HUES6 (cell line): ENCODE measurements at regions not wholly inside any gene's neighbourhood (a gene's known extent, or its start where the extent isn't known, plus 50 kb on each side); places are given as distances from the start of the nearest gene placed in this dataset.

Experiments used
- H3K27ac ChIP-seq: 2 replicates; pipeline ENCODE4 v1.7.0; 2013; ENCODE audit warnings: low read depth, mild to moderate bottlenecking, low read length, inconsistent platforms
- H3K27me3 ChIP-seq: 2 replicates; pipeline ENCODE4 v1.6.1; 2013; ENCODE audit warnings: low read length; ENCODE audit not compliant: control insufficient read depth, insufficient read depth
- H3K36me3 ChIP-seq: 2 replicates; pipeline ENCODE4 v1.6.1; 2013; ENCODE audit warnings: low read length; ENCODE audit not compliant: control insufficient read depth, insufficient read depth
- H3K4me1 ChIP-seq: 2 replicates; pipeline ENCODE4 v1.6.1; 2013; ENCODE audit warnings: low read length; ENCODE audit not compliant: control insufficient read depth, insufficient read depth
- H3K4me3 ChIP-seq: 2 replicates; pipeline ENCODE4 v1.5.1; 2013; ENCODE audit warnings: low read depth, low read length
- H3K9ac ChIP-seq: one replicate; pipeline ENCODE4 v1.6.1; 2013; ENCODE audit warnings: mild to moderate bottlenecking, low read length
- H3K9me3 ChIP-seq: 2 replicates; pipeline ENCODE4 v1.6.1; 2013; ENCODE audit warnings: low read depth, low read length; ENCODE audit not compliant: control insufficient read depth, insufficient read depth

DNA sequence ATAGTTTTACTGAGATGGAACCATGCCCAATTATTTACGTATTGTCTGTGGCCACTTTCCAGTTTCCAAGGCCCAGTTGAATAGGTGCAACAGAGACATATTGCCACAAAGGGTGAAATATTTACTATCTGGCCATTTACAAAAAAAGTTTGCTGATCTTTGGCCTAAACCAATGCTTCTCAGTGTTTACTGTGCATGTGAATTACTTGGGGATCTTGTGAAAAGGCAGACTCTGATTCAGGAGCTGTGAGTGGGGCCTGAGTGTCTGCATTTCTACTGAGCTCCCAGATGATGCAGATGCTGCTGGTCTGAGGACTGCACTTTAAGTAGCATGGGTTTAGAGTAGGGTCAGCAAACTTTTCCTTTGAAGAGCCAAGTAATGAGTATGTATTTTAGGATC lies 94.1 kb upstream of the PDE5A start:
- peaks cover 18% of the 10 kb centered on the region for H3K9me3 ChIP-seq
- H3K4me3 ChIP-seq, result no peak overlapping the region
- no peaks in the 10 kb centered on the region for H3K36me3 ChIP-seq
- H3K27ac ChIP-seq, result no peak overlapping the region
- no peaks in the 10 kb centered on the region for H3K27me3 ChIP-seq
- H3K9ac ChIP-seq, result no peak overlapping the region
- peaks cover 10% of the 10 kb centered on the region for H3K4me1 ChIP-seq

- Histone ChIP-seq H3K27ac (no peak overlapping the region), H3K27me3 (no peaks in the 10 kb centered on the region), H3K36me3 (no peaks in the 10 kb centered on the region), H3K9ac (no peak overlapping the region), H3K4me3 (no peak overlapping the region), H3K4me1 (peaks cover 10% of the 10 kb centered on the region), H3K9me3 (peaks cover 20% of the 10 kb centered on the region)
Observed at GRCh38 chr4:119721878-119722277, 93.3 kb upstream of the PDE5A start.

DNA sequence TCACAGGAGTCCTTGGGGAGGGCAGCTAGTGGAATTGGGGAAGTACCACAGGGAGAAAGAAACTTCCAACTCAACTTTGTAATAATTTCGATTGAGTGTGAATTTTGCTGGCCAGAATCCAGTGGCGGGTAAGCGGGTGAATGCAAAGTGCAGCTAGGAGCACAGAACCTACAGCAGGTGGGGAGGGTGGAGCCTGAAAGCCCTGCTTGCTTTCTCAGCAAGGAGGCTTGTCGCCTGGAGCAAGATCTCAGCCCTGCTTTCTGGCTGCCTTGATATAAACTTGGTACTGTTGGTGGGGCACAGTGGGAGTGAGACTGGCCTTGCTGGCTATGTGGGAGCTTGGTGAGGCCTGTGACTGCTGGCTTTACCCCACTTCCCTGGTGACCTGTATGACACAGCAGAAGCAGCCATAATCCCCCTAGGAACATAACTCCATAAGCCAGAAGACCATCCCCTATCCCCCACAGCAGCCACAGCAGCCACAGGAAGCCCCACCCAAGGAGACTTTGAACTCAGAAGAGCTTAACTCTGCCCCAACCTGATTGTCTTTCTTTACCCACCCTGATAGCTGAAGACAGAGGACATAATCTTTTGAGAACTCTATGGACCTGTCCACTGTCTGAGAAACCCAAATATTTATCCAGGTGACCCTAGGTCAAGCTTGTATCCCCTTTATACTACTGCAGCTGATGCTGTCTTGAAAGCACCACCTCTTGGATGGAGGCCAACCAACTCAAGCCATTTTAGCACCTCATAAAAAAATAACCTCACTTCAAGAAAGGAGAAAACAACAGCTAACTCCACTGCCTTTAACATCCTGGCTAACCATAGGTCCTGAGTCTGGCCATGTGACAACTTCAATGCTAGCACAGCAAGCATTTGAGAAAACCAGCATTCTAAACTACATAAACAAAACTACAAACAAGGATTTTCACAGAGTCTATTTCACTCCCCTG lies 87.2 kb upstream of the PDE5A start:
- Histone ChIP-seq H3K36me3 (no peaks in the 10 kb centered on the region), H3K27me3 (no peaks in the 10 kb centered on the region), H3K4me1 (no peaks in the 10 kb centered on the region), H3K27ac (no peak overlapping the region), H3K4me3 (no peak overlapping the region), H3K9ac (no peak overlapping the region), H3K9me3 (peaks cover 40% of the 10 kb centered on the region)

GRCh38 chr4:119709418-119709817 lies 80.8 kb upstream of the PDE5A start:
- H3K36me3 ChIP-seq, result no peaks in the 10 kb centered on the region
- no peak overlapping the region for H3K9ac ChIP-seq
- no peak overlapping the region for H3K4me3 ChIP-seq
- no peak overlapping the region for H3K27ac ChIP-seq
- H3K4me1 ChIP-seq, result no peaks in the 10 kb centered on the region
- peaks cover 24% of the 10 kb centered on the region for H3K9me3 ChIP-seq
- H3K27me3 ChIP-seq, result no peaks in the 10 kb centered on the region

DNA sequence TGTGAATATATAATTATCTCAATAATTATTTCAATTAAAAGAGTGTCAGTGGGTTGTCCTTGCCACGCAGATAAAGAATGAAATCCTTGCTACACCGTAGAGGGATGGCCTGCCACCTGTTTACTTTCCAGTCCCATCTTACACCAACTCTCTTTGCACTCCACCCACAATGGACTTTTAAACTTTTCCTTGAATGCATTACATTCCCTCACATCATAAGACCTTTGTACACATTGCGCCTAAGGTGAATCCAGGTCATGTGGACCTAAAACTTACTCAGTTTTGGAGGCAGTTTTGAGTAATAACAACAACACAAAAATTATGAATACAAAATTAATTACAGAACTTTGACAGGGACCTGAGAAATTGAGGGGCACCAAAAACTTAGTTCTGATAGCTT lies 78.7 kb upstream of the PDE5A start:
- Histone ChIP-seq H3K9ac (no peak overlapping the region), H3K27me3 (no peaks in the 10 kb centered on the region), H3K4me3 (no peak overlapping the region), H3K27ac (no peak overlapping the region), H3K4me1 (no peaks in the 10 kb centered on the region), H3K9me3 (peaks cover 15% of the 10 kb centered on the region), H3K36me3 (no peaks in the 10 kb centered on the region)

DNA sequence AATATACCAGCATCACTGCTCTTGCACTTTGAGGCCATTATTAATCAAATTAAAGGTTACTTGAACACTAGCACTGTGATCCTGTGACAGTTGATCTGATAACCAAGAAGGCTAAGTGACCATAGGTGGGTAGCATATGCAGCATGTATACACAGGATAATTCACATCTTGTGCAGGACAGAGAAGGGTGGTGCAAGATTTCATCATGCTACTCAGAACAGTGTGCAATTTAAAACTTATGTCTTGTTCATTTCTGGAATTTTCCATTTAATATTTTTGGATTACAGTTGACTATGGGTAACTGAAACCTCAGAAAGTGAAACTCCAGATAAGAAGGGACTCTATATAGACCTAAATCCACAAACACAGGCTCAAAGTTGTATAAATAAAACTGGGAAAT lies 78.2 kb upstream of the PDE5A start:
- no peaks in the 10 kb centered on the region for H3K36me3 ChIP-seq
- H3K27ac ChIP-seq, result no peak overlapping the region
- H3K9me3 ChIP-seq, result peaks cover 10% of the 10 kb centered on the region; the same call in 1 of the 2 replicates
- H3K27me3 ChIP-seq, result no peaks in the 10 kb centered on the region
- no peak overlapping the region for H3K4me3 ChIP-seq
- H3K9ac ChIP-seq, result no peak overlapping the region
- no peaks in the 10 kb centered on the region for H3K4me1 ChIP-seq

DNA sequence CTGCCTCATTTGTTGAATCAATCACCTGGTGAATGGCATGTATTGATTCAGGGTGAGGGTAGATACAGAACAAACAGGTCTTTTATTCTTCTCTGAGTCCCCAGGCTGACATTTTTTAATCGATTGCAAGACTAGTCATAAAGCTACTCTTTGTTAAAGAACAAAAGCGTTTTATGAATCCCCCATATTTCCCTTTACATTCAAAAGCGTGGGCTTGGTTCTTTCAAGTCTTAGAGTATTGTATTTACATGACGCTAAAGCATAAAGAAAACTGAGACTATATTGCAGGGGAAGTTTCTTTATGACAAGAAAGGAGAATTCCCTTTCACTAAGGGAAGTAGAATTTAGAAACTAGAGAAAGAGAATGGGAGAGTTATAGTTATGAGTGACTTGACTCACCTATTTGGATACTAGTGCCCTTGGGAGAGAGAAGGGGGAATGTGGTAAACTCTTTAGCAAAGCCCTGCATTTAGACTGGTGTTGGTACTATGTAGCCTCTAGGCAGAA lies 69.3 kb upstream of the PDE5A start:
- Histone ChIP-seq H3K36me3 (no peaks in the 10 kb centered on the region), H3K4me1 (no peaks in the 10 kb centered on the region), H3K27ac (no peak overlapping the region), H3K27me3 (no peaks in the 10 kb centered on the region), H3K9ac (no peak overlapping the region), H3K4me3 (no peak overlapping the region), H3K9me3 (no peaks in the 10 kb centered on the region)

GRCh38 chr4:119696963-119697362 lies 68.4 kb upstream of the PDE5A start:
- H3K27me3 ChIP-seq, result no peaks in the 10 kb centered on the region
- no peak overlapping the region for H3K4me3 ChIP-seq
- no peaks in the 10 kb centered on the region for H3K36me3 ChIP-seq
- H3K9me3 ChIP-seq, result no peaks in the 10 kb centered on the region
- no peak overlapping the region for H3K27ac ChIP-seq
- no peak overlapping the region for H3K9ac ChIP-seq
- no peaks in the 10 kb centered on the region for H3K4me1 ChIP-seq

- H3K27me3 ChIP-seq, result no peaks in the 10 kb centered on the region
- H3K36me3 ChIP-seq, result no peaks in the 10 kb centered on the region
- H3K4me3 ChIP-seq, result no peak overlapping the region
- no peak overlapping the region for H3K27ac ChIP-seq
- peaks cover 17% of the 10 kb centered on the region for H3K9me3 ChIP-seq
- H3K4me1 ChIP-seq, result no peaks in the 10 kb centered on the region
- no peak overlapping the region for H3K9ac ChIP-seq
Observed at GRCh38 chr4:119695216-119695615, 66.6 kb upstream of the PDE5A start.

DNA sequence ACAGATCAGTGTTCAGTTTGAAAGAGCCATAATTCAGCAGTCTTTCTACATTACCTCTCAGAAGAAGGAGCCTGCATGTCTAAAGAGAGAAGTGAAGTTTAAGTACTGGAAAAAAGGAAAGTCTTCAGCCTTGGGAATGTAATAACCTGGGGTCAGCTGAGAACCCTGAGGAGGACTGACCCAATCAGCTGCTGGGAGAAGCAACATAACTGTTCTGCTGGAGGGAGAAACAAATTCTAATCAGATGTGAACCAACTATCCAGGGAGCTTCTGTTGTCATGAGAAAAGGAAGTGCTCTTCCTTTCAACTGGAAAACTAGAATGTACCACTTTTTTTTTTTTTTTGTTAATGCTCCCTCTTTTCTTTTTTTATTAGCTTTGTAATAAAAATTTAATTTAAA lies 64.5 kb upstream of the PDE5A start:
- peaks cover 17% of the 10 kb centered on the region for H3K9me3 ChIP-seq
- no peaks in the 10 kb centered on the region for H3K27me3 ChIP-seq
- H3K4me1 ChIP-seq, result no peaks in the 10 kb centered on the region
- no peak overlapping the region for H3K9ac ChIP-seq
- H3K4me3 ChIP-seq, result no peak overlapping the region
- no peak overlapping the region for H3K27ac ChIP-seq
- H3K36me3 ChIP-seq, result no peaks in the 10 kb centered on the region

- no peak overlapping the region for H3K9ac ChIP-seq
- H3K9me3 ChIP-seq, result peaks cover 17% of the 10 kb centered on the region
- H3K27me3 ChIP-seq, result no peaks in the 10 kb centered on the region
- no peaks in the 10 kb centered on the region for H3K4me1 ChIP-seq
- H3K27ac ChIP-seq, result no peak overlapping the region
- no peaks in the 10 kb centered on the region for H3K36me3 ChIP-seq
- H3K4me3 ChIP-seq, result no peak overlapping the region
Observed at GRCh38 chr4:119692001-119692400, 63.4 kb upstream of the PDE5A start.
